ENCODE measurements at regions not wholly inside any gene's neighbourhood (a gene's known extent, or its start where the extent isn't known, plus 50 kb on each side); places are given as distances from the start of the nearest gene placed in this dataset.

GRCh38 chrX:6885396-6885795 lies 262.1 kb upstream of the STS start:
- POLR2A ChIA-PET, result no interaction called here
- H3K27me3 ChIP-seq (replicated peaks in 2 of 5; ENCODE audit: control insufficient read depth in 4 of 5, insufficient read depth in 5 of 5, low read length in 4 of 5), result no peaks in the 10 kb centered on the region
- no peak overlapping the region for H3K4me3 ChIP-seq (ENCODE audit: control insufficient read depth in 1 of 7, extremely low read depth in 1 of 7, insufficient read depth in 4 of 7, low read depth in 2 of 7, low read length in 6 of 7)
- no peak for DNase-seq
- WGBS (ENCODE audit: insufficient coverage), result 100% methylated on average over 1 of the region's 2 CpGs
- CTCF ChIA-PET, result no interaction called here
- H3K4me1 ChIP-seq (ENCODE audit: control extremely low read depth in 1 of 4, control insufficient read depth in 4 of 4, insufficient read depth in 4 of 4, low read length in 3 of 4), result no peaks in the 10 kb centered on the region
- H3K9me3 ChIP-seq (ENCODE audit: control extremely low read depth in 1 of 5, control insufficient read depth in 4 of 5, insufficient read depth in 2 of 5, low read depth in 1 of 5, low read length in 4 of 5), result peaks cover 0 to 1% (median 0%) of the 10 kb centered on the region in 5 experiments
- no peak overlapping the region for H3K27ac ChIP-seq (ENCODE audit: insufficient read depth in 1 of 2, low read depth in 1 of 2, low read length in 2 of 2, poor library complexity in 1 of 2, severe bottlenecking in 2 of 2)
- H3K36me3 ChIP-seq (ENCODE audit: control insufficient read depth in 4 of 4, insufficient read depth in 4 of 4, low read length in 3 of 4), result no peaks in the 10 kb centered on the region

- Histone ChIP-seq H3K27ac (ENCODE audit: insufficient read depth in 1 of 2, low read depth in 1 of 2, low read length in 2 of 2, poor library complexity in 1 of 2, severe bottlenecking in 2 of 2) (no peak overlapping the region), H3K4me1 (ENCODE audit: control extremely low read depth in 1 of 4, control insufficient read depth in 4 of 4, insufficient read depth in 4 of 4, low read length in 3 of 4) (no peaks in the 10 kb centered on the region), H3K27me3 (replicated peaks in 2 of 5; ENCODE audit: control insufficient read depth in 4 of 5, insufficient read depth in 5 of 5, low read length in 4 of 5) (no peaks in the 10 kb centered on the region), H3K36me3 (ENCODE audit: control insufficient read depth in 4 of 4, insufficient read depth in 4 of 4, low read length in 3 of 4) (no peaks in the 10 kb centered on the region), H3K4me3 (ENCODE audit: control insufficient read depth in 1 of 7, extremely low read depth in 1 of 7, insufficient read depth in 4 of 7, low read depth in 2 of 7, low read length in 6 of 7) (no peak overlapping the region), H3K9me3 (ENCODE audit: control extremely low read depth in 1 of 5, control insufficient read depth in 4 of 5, insufficient read depth in 2 of 5, low read depth in 1 of 5, low read length in 4 of 5) (peaks cover 0 to 3% (median 0%) of the 10 kb centered on the region in 5 experiments)
- DNase-seq, result no peak
- ChIA-PET CTCF (no interaction called here), POLR2A (no interaction called here)
- 97% methylated on average over 5 of the region's 5 CpGs for WGBS (ENCODE audit: insufficient coverage)
Observed at GRCh38 chrX:6861456-6861855, 286.1 kb upstream of the STS start.

DNA sequence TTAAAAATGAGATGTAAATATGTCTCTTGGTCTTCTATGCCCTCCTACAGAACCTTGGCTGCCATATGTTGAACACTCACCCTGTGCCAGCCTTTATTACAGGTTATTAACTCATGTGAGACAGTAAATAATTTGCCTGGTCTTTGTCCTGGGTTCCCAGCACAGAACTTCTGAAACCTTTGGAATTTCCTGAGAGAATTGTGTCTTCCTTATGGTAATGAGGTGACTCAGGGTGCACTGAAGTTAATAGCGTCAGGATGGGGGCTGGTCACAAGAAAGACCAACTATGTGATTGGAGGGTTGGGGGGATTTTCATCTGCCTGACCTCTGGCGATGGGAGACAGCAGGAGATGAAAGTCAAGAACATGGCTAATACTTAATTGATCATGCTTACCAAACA lies 289.8 kb upstream of the STS start:
- ChIA-PET POLR2A (no interaction called here), CTCF (no interaction called here)
- Histone ChIP-seq H3K27me3 (replicated peaks in 2 of 5; ENCODE audit: control insufficient read depth in 4 of 5, insufficient read depth in 5 of 5, low read length in 4 of 5) (no peaks in the 10 kb centered on the region), H3K9me3 (ENCODE audit: control extremely low read depth in 1 of 5, control insufficient read depth in 4 of 5, insufficient read depth in 2 of 5, low read depth in 1 of 5, low read length in 4 of 5) (peaks cover 0 to 3% (median 0%) of the 10 kb centered on the region in 5 experiments), H3K36me3 (ENCODE audit: control insufficient read depth in 4 of 4, insufficient read depth in 4 of 4, low read length in 3 of 4) (no peaks in the 10 kb centered on the region), H3K27ac (ENCODE audit: insufficient read depth in 1 of 2, low read depth in 1 of 2, low read length in 2 of 2, poor library complexity in 1 of 2, severe bottlenecking in 2 of 2) (no peak overlapping the region), H3K4me3 (ENCODE audit: control insufficient read depth in 1 of 7, extremely low read depth in 1 of 7, insufficient read depth in 4 of 7, low read depth in 2 of 7, low read length in 6 of 7) (no peak overlapping the region), H3K4me1 (ENCODE audit: control extremely low read depth in 1 of 4, control insufficient read depth in 4 of 4, insufficient read depth in 4 of 4, low read length in 3 of 4) (no peaks in the 10 kb centered on the region)
- no peak for DNase-seq
- WGBS (ENCODE audit: insufficient coverage), result 89% methylated on average over 1 of the region's 2 CpGs

GRCh38 chrX:6856471-6856870 lies 291.0 kb upstream of the STS start:
- no peaks in the 10 kb centered on the region for H3K4me1 ChIP-seq (ENCODE audit: control extremely low read depth in 1 of 4, control insufficient read depth in 4 of 4, insufficient read depth in 4 of 4, low read length in 3 of 4)
- H3K9me3 ChIP-seq (ENCODE audit: control extremely low read depth in 1 of 5, control insufficient read depth in 4 of 5, insufficient read depth in 2 of 5, low read depth in 1 of 5, low read length in 4 of 5), result peaks cover 0 to 3% (median 0%) of the 10 kb centered on the region in 5 experiments
- H3K36me3 ChIP-seq (ENCODE audit: control insufficient read depth in 4 of 4, insufficient read depth in 4 of 4, low read length in 3 of 4), result no peaks in the 10 kb centered on the region
- 87% methylated on average over 3 of the region's 6 CpGs for WGBS (ENCODE audit: insufficient coverage)
- H3K27ac ChIP-seq (ENCODE audit: insufficient read depth in 1 of 2, low read depth in 1 of 2, low read length in 2 of 2, poor library complexity in 1 of 2, severe bottlenecking in 2 of 2), result no peak overlapping the region
- no peak overlapping the region for H3K4me3 ChIP-seq (ENCODE audit: control insufficient read depth in 1 of 7, extremely low read depth in 1 of 7, insufficient read depth in 4 of 7, low read depth in 2 of 7, low read length in 6 of 7)
- ChIA-PET CTCF (no interaction called here), POLR2A (no interaction called here)
- H3K27me3 ChIP-seq (replicated peaks in 2 of 5; ENCODE audit: control insufficient read depth in 4 of 5, insufficient read depth in 5 of 5, low read length in 4 of 5), result peaks cover 0 to 1% (median 0%) of the 10 kb centered on the region in 5 experiments
- no peak for DNase-seq

- Histone ChIP-seq H3K36me3 (ENCODE audit: control insufficient read depth in 4 of 4, insufficient read depth in 4 of 4, low read length in 3 of 4) (no peaks in the 10 kb centered on the region), H3K4me3 (ENCODE audit: control insufficient read depth in 1 of 7, extremely low read depth in 1 of 7, insufficient read depth in 4 of 7, low read depth in 2 of 7, low read length in 6 of 7) (no peak overlapping the region), H3K9me3 (ENCODE audit: control extremely low read depth in 1 of 5, control insufficient read depth in 4 of 5, insufficient read depth in 2 of 5, low read depth in 1 of 5, low read length in 4 of 5) (peaks cover 0 to 1% (median 0%) of the 10 kb centered on the region in 5 experiments), H3K4me1 (ENCODE audit: control extremely low read depth in 1 of 4, control insufficient read depth in 4 of 4, insufficient read depth in 4 of 4, low read length in 3 of 4) (peaks cover 0 to 5% (median 0%) of the 10 kb centered on the region in 4 experiments), H3K27ac (ENCODE audit: insufficient read depth in 1 of 2, low read depth in 1 of 2, low read length in 2 of 2, poor library complexity in 1 of 2, severe bottlenecking in 2 of 2) (no peak overlapping the region), H3K27me3 (replicated peaks in 2 of 5; ENCODE audit: control insufficient read depth in 4 of 5, insufficient read depth in 5 of 5, low read length in 4 of 5) (peaks cover 0 to 2% (median 0%) of the 10 kb centered on the region in 5 experiments)
- no peak for DNase-seq
- CTCF ChIA-PET, result no interaction called here
- POLR2A ChIA-PET, result no interaction called here
- WGBS (ENCODE audit: insufficient coverage), result 82% methylated on average over 2 of the region's 3 CpGs
Observed at GRCh38 chrX:6852869-6853268, 294.6 kb upstream of the STS start.

- H3K36me3 ChIP-seq (ENCODE audit: control insufficient read depth in 4 of 4, insufficient read depth in 4 of 4, low read length in 3 of 4), result no peaks in the 10 kb centered on the region
- no peak overlapping the region for H3K4me3 ChIP-seq (ENCODE audit: control insufficient read depth in 1 of 7, extremely low read depth in 1 of 7, insufficient read depth in 4 of 7, low read depth in 2 of 7, low read length in 6 of 7)
- ChIA-PET POLR2A (no interaction called here), CTCF (no interaction called here)
- H3K27me3 ChIP-seq (replicated peaks in 2 of 5; ENCODE audit: control insufficient read depth in 4 of 5, insufficient read depth in 5 of 5, low read length in 4 of 5), result peaks cover 0 to 2% (median 0%) of the 10 kb centered on the region in 5 experiments
- H3K4me1 ChIP-seq (ENCODE audit: control extremely low read depth in 1 of 4, control insufficient read depth in 4 of 4, insufficient read depth in 4 of 4, low read length in 3 of 4), result peaks cover 0 to 5% (median 0%) of the 10 kb centered on the region in 4 experiments
- H3K27ac ChIP-seq (ENCODE audit: insufficient read depth in 1 of 2, low read depth in 1 of 2, low read length in 2 of 2, poor library complexity in 1 of 2, severe bottlenecking in 2 of 2), result no peak overlapping the region
- 100% methylated on average over 1 of the region's 1 CpG for WGBS (ENCODE audit: insufficient coverage)
- H3K9me3 ChIP-seq (ENCODE audit: control extremely low read depth in 1 of 5, control insufficient read depth in 4 of 5, insufficient read depth in 2 of 5, low read depth in 1 of 5, low read length in 4 of 5), result peaks cover 0 to 1% (median 0%) of the 10 kb centered on the region in 5 experiments
- DNase-seq, result no peak
Observed at GRCh38 chrX:6852121-6852520, 295.4 kb upstream of the STS start.

DNA sequence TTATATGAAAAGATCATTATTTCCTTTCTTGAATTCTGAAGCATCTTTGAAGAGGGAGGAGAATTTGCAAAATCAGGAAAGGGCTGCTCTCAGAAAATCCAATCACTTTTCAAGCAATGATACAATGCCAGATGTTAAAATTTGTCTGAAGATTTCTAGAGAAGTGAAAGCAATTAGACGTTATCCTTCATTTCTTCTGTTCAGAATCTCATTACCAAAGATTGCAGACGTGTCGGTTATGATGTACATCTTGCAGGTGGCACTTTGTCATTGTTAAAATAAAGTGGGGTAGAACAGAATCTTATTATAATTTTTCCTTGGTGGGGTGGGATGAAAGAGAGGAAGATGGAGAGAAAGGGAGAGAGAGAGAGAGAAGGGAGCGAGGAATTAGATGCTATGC lies 296.4 kb upstream of the STS start:
- H3K27ac ChIP-seq (ENCODE audit: insufficient read depth in 1 of 2, low read depth in 1 of 2, low read length in 2 of 2, poor library complexity in 1 of 2, severe bottlenecking in 2 of 2), result no peak overlapping the region
- peaks cover 0 to 2% (median 0%) of the 10 kb centered on the region in 5 experiments for H3K27me3 ChIP-seq (replicated peaks in 2 of 5; ENCODE audit: control insufficient read depth in 4 of 5, insufficient read depth in 5 of 5, low read length in 4 of 5)
- POLR2A ChIA-PET, result no interaction called here
- no peaks in the 10 kb centered on the region for H3K36me3 ChIP-seq (ENCODE audit: control insufficient read depth in 4 of 4, insufficient read depth in 4 of 4, low read length in 3 of 4)
- DNase-seq, result no peak
- CTCF ChIA-PET, result no interaction called here
- H3K9me3 ChIP-seq (ENCODE audit: control extremely low read depth in 1 of 5, control insufficient read depth in 4 of 5, insufficient read depth in 2 of 5, low read depth in 1 of 5, low read length in 4 of 5), result peaks cover 0 to 1% (median 0%) of the 10 kb centered on the region in 5 experiments
- no CpG with 5 or more reads among the region's 4 CpGs for WGBS (ENCODE audit: insufficient coverage)
- H3K4me3 ChIP-seq (ENCODE audit: control insufficient read depth in 1 of 7, extremely low read depth in 1 of 7, insufficient read depth in 4 of 7, low read depth in 2 of 7, low read length in 6 of 7), result no peak overlapping the region
- peaks cover 0 to 5% (median 0%) of the 10 kb centered on the region in 4 experiments for H3K4me1 ChIP-seq (ENCODE audit: control extremely low read depth in 1 of 4, control insufficient read depth in 4 of 4, insufficient read depth in 4 of 4, low read length in 3 of 4)
